ENCODE measurements at regions not wholly inside any gene's neighbourhood (a gene's known extent, or its start where the extent isn't known, plus 50 kb on each side); places are given as distances from the start of the nearest gene placed in this dataset.

GRCh38 chr2:41772697-41773096, 275.1 kb upstream of the PKDCC start:
- Histone ChIP-seq H3K36me3 (ENCODE audit: control insufficient read depth, insufficient read depth, low read length) (no peaks in the 10 kb centered on the region), H3K9me3 (peaks cover 5% of the 10 kb centered on the region; the same call in 1 of the 2 replicates), H3K27me3 (replicated peaks; ENCODE audit: control insufficient read depth, insufficient read depth, low read length) (no peaks in the 10 kb centered on the region; the same call in 1 of the 2 replicates), H3K4me1 (no peaks in the 10 kb centered on the region; the same call in 1 of the 2 replicates), H3K4me3 (ENCODE audit: low read depth, low read length) (no peak overlapping the region)
- H3K9me3 Mint-ChIP-seq (ENCODE audit: unreplicated experiment): peaks cover 9% of the 10 kb centered on the region
- ChIA-PET POLR2A (no interaction called here), CTCF (no interaction called here)
- peaks cover 21% of the 10 kb centered on the region for H3K27me3 Mint-ChIP-seq (ENCODE audit: insufficient read depth, unreplicated experiment)
- no peak overlapping the region for H3K4me3 Mint-ChIP-seq (ENCODE audit: unreplicated experiment)
- intact Hi-C loops (cut with micrococcal nuclease; ENCODE audit: unreplicated experiment): no loop called here
- no peak overlapping the region for H3K27ac Mint-ChIP-seq (ENCODE audit: unreplicated experiment)
- no peaks in the 10 kb centered on the region for H3K36me3 Mint-ChIP-seq (ENCODE audit: insufficient read depth, unreplicated experiment)
- TF ChIP-seq, protein P1, sequence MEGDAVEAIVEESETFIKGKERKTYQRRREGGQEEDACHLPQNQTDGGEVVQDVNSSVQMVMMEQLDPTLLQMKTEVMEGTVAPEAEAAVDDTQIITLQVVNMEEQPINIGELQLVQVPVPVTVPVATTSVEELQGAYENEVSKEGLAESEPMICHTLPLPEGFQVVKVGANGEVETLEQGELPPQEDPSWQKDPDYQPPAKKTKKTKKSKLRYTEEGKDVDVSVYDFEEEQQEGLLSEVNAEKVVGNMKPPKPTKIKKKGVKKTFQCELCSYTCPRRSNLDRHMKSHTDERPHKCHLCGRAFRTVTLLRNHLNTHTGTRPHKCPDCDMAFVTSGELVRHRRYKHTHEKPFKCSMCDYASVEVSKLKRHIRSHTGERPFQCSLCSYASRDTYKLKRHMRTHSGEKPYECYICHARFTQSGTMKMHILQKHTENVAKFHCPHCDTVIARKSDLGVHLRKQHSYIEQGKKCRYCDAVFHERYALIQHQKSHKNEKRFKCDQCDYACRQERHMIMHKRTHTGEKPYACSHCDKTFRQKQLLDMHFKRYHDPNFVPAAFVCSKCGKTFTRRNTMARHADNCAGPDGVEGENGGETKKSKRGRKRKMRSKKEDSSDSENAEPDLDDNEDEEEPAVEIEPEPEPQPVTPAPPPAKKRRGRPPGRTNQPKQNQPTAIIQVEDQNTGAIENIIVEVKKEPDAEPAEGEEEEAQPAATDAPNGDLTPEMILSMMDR (IDR thresholded peaks at IDR 0.05; ENCODE audit: insufficient read depth in 1 of 2, low read depth in 1 of 2, low read length in 1 of 2, severe bottlenecking in 1 of 2, unreplicated experiment in 1 of 2): no peak
- no TSS peak for BruUV-seq (replicated peaks)
- no peak for DNase-seq
- H3K4me1 Mint-ChIP-seq (ENCODE audit: low read depth, unreplicated experiment): no peaks in the 10 kb centered on the region

DNA sequence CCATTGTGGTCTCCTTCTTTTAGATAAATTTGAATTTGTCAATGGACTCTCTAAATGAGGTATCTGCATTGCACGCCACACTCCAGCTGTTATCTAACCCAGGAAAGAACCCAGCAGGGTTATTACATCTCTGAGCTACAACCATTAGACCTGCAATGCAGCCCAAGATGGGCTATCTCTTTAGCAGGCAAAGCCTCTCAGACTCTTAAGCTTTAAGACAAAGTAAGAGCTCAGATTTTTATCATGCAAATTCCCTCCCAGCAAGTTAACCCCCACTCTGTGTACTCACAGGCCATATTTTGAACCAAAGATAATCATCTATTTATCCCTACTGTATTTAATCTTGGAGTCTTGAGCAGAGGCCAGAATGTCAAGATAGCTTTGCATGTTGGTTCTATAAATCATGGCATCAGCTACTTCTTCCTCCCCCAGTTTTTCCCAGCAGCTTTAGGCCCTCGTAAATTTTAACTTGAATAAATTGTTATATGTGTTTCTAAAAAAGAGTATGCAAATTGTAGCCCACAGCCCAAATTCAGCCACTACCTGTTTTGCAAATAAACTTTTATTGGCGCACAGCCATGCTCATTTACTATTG, 273.7 kb upstream of the PKDCC start:
- Mint-ChIP-seq H3K27ac (ENCODE audit: unreplicated experiment) (no peak overlapping the region), H3K27me3 (ENCODE audit: insufficient read depth, unreplicated experiment) (peaks cover 21% of the 10 kb centered on the region), H3K4me3 (ENCODE audit: unreplicated experiment) (no peak overlapping the region), H3K4me1 (ENCODE audit: low read depth, unreplicated experiment) (no peaks in the 10 kb centered on the region), H3K9me3 (ENCODE audit: unreplicated experiment) (peaks cover 9% of the 10 kb centered on the region), H3K36me3 (ENCODE audit: insufficient read depth, unreplicated experiment) (no peaks in the 10 kb centered on the region)
- Histone ChIP-seq H3K4me1 (no peaks in the 10 kb centered on the region; the same call in 1 of the 2 replicates), H3K4me3 (ENCODE audit: low read depth, low read length) (no peak overlapping the region), H3K9me3 (peaks cover 5% of the 10 kb centered on the region; the same call in 1 of the 2 replicates), H3K36me3 (ENCODE audit: control insufficient read depth, insufficient read depth, low read length) (no peaks in the 10 kb centered on the region), H3K27me3 (replicated peaks; ENCODE audit: control insufficient read depth, insufficient read depth, low read length) (no peaks in the 10 kb centered on the region; the same call in 1 of the 2 replicates)
- DNase-seq: no peak
- TF ChIP-seq, protein P1 (IDR thresholded peaks at IDR 0.05; ENCODE audit: insufficient read depth in 1 of 2, low read depth in 1 of 2, low read length in 1 of 2, severe bottlenecking in 1 of 2, unreplicated experiment in 1 of 2): no peak
- POLR2A ChIA-PET: no interaction called here
- CTCF ChIA-PET: no interaction called here
- intact Hi-C loops (cut with micrococcal nuclease; ENCODE audit: unreplicated experiment): no loop called here
- no TSS peak for BruUV-seq (replicated peaks)

DNA sequence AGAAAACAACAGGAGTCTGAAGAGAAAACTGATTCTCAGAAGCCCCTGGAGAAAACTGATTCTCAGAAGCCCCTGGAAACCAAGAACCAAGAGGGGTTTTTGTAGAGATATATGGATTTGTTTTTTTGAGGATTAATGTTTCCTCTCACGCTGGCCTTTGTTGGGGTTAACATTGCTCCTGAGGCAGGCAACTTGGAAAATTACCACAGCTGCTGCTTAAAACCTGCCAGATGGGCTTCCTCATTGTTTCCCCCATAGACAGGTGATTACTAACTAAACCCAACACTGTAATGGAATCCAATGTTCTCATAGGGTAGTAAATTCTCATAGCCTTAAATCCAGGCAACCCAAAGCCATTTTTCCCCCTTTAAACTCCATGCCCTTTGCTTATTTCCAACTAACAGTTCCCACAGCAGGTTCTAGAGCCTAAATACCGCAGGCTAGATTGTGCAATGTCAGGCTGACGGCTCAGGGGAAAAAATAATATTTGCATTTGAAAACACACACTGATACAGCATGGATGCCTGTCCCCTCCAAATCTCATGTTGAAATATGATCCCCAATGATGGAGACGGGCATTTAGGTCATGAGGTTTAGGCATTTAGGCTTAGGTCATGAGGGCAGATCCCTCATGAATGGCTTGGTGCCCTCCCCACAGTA, 272.3 kb upstream of the PKDCC start:
- no peaks in the 10 kb centered on the region for H3K36me3 ChIP-seq (ENCODE audit: control insufficient read depth, insufficient read depth, low read length)
- Mint-ChIP-seq H3K4me1 (ENCODE audit: low read depth, unreplicated experiment) (no peaks in the 10 kb centered on the region), H3K9me3 (ENCODE audit: unreplicated experiment) (peaks cover 9% of the 10 kb centered on the region), H3K36me3 (ENCODE audit: insufficient read depth, unreplicated experiment) (no peaks in the 10 kb centered on the region), H3K27ac (ENCODE audit: unreplicated experiment) (no peak overlapping the region), H3K4me3 (ENCODE audit: unreplicated experiment) (no peak overlapping the region), H3K27me3 (ENCODE audit: insufficient read depth, unreplicated experiment) (peaks cover 11% of the 10 kb centered on the region)
- intact Hi-C loops (cut with micrococcal nuclease; ENCODE audit: unreplicated experiment): no loop called here
- TF ChIP-seq, protein P1 (IDR thresholded peaks at IDR 0.05; ENCODE audit: insufficient read depth in 1 of 2, low read depth in 1 of 2, low read length in 1 of 2, severe bottlenecking in 1 of 2, unreplicated experiment in 1 of 2): no peak
- H3K27me3 ChIP-seq (replicated peaks; ENCODE audit: control insufficient read depth, insufficient read depth, low read length): no peaks in the 10 kb centered on the region; the same call in 1 of the 2 replicates
- H3K9me3 ChIP-seq: peaks cover 5% of the 10 kb centered on the region; the same call in 1 of the 2 replicates
- ChIA-PET CTCF (no interaction called here), POLR2A (no interaction called here)
- BruUV-seq (replicated peaks): no TSS peak
- DNase-seq: no peak
- no peak overlapping the region for H3K4me3 ChIP-seq (ENCODE audit: low read depth, low read length)
- no peaks in the 10 kb centered on the region; the same call in 1 of the 2 replicates for H3K4me1 ChIP-seq
